ENCODE measurements at regions not wholly inside any gene's neighbourhood (a gene's known extent, or its start where the extent isn't known, plus 50 kb on each side); places are given as distances from the start of the nearest gene placed in this dataset.

DNA sequence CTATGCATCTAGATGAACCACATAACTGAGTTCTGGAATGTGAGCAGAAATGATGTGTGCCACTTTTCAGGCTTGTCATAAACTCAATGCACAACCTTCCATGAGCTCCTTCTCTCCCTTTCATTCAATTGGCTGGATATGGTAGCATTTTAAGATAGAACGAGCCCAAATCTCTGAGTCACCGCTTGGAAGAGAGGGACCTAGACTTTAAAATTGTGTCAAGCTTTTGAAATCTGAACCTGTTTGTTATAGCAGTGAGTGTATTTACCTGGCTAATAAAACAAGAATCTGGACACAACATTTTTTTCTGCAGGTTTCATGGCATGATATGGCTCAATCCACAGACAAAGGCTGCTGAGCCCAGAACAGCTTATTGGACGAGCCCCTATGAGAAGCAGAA, 297.8 kb upstream of the SPRED2 start:
- H3K9ac ChIP-seq (ENCODE audit: insufficient read depth, low read depth, low read length): no peak overlapping the region
- no TSS peak for BruUV-seq (replicated peaks)
- DNase-seq (ENCODE audit: low spot score): no peak
- TF ChIP-seq ZNF234 (CRISPR knock-in tag; conservative IDR thresholded peaks at IDR 0.05): no peak
- TF ChIP-seq ZNF839 (CRISPR knock-in tag; IDR thresholded peaks at IDR 0.05; ENCODE audit: borderline replicate concordance): no peak
- TF ChIP-seq TRIM24 (CRISPR knock-in tag; IDR thresholded peaks at IDR 0.05): no peak
- TF ChIP-seq, protein P1, sequence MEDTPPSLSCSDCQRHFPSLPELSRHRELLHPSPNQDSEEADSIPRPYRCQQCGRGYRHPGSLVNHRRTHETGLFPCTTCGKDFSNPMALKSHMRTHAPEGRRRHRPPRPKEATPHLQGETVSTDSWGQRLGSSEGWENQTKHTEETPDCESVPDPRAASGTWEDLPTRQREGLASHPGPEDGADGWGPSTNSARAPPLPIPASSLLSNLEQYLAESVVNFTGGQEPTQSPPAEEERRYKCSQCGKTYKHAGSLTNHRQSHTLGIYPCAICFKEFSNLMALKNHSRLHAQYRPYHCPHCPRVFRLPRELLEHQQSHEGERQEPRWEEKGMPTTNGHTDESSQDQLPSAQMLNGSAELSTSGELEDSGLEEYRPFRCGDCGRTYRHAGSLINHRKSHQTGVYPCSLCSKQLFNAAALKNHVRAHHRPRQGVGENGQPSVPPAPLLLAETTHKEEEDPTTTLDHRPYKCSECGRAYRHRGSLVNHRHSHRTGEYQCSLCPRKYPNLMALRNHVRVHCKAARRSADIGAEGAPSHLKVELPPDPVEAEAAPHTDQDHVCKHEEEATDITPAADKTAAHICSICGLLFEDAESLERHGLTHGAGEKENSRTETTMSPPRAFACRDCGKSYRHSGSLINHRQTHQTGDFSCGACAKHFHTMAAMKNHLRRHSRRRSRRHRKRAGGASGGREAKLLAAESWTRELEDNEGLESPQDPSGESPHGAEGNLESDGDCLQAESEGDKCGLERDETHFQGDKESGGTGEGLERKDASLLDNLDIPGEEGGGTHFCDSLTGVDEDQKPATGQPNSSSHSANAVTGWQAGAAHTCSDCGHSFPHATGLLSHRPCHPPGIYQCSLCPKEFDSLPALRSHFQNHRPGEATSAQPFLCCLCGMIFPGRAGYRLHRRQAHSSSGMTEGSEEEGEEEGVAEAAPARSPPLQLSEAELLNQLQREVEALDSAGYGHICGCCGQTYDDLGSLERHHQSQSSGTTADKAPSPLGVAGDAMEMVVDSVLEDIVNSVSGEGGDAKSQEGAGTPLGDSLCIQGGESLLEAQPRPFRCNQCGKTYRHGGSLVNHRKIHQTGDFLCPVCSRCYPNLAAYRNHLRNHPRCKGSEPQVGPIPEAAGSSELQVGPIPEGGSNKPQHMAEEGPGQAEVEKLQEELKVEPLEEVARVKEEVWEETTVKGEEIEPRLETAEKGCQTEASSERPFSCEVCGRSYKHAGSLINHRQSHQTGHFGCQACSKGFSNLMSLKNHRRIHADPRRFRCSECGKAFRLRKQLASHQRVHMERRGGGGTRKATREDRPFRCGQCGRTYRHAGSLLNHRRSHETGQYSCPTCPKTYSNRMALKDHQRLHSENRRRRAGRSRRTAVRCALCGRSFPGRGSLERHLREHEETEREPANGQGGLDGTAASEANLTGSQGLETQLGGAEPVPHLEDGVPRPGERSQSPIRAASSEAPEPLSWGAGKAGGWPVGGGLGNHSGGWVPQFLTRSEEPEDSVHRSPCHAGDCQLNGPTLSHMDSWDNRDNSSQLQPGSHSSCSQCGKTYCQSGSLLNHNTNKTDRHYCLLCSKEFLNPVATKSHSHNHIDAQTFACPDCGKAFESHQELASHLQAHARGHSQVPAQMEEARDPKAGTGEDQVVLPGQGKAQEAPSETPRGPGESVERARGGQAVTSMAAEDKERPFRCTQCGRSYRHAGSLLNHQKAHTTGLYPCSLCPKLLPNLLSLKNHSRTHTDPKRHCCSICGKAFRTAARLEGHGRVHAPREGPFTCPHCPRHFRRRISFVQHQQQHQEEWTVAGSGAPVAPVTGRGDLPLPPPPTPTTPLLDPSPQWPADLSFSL (CRISPR knock-in tag; IDR thresholded peaks at IDR 0.05): no peak
- TF ChIP-seq, protein P2, sequence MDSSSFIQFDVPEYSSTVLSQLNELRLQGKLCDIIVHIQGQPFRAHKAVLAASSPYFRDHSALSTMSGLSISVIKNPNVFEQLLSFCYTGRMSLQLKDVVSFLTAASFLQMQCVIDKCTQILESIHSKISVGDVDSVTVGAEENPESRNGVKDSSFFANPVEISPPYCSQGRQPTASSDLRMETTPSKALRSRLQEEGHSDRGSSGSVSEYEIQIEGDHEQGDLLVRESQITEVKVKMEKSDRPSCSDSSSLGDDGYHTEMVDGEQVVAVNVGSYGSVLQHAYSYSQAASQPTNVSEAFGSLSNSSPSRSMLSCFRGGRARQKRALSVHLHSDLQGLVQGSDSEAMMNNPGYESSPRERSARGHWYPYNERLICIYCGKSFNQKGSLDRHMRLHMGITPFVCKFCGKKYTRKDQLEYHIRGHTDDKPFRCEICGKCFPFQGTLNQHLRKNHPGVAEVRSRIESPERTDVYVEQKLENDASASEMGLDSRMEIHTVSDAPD (CRISPR knock-in tag; IDR thresholded peaks at IDR 0.05): no peak
- no peak for TF ChIP-seq MED13 (CRISPR knock-in tag; IDR thresholded peaks at IDR 0.05)
- no peak for TF ChIP-seq STAG1 (CRISPR knock-in tag; IDR thresholded peaks at IDR 0.05)
- no peak for ATAC-seq
- no peak overlapping the region for H3K4me3 ChIP-seq (replicated peaks in 1 of 3; ENCODE audit: insufficient read depth in 1 of 3, low read depth in 2 of 3, low read length in 3 of 3)
- H3K79me2 ChIP-seq (ENCODE audit: insufficient read depth, low read length): no peaks in the 10 kb centered on the region
- no peak overlapping the region for H2AFZ ChIP-seq (ENCODE audit: low read length)
- H4K20me1 ChIP-seq (ENCODE audit: insufficient read depth, low read length): no peaks in the 10 kb centered on the region
- H3K4me1 ChIP-seq (ENCODE audit: insufficient read depth, low read length): no peaks in the 10 kb centered on the region
- CTCF ChIA-PET (ENCODE audit: low intra/inter-chr PET ratio, low total read pairs): no interaction called here
- no peak overlapping the region for H3K27ac ChIP-seq (ENCODE audit: extremely low read length, insufficient read depth, low read length)
- intact Hi-C loops (cut with micrococcal nuclease; ENCODE audit: unreplicated experiment) (no loop called here), in situ Hi-C loops (cut with HindIII; ENCODE audit: extremely low pct_ligation_motif_present, low pct_unique_long_range_greater_than_20kb) (no loop called here)
- H3K9me3 ChIP-seq (ENCODE audit: low read length): no peaks in the 10 kb centered on the region
- no peak overlapping the region for H3K4me2 ChIP-seq (ENCODE audit: low read depth, low read length)
- no peaks in the 10 kb centered on the region for H3K36me3 ChIP-seq (replicated peaks in 1 of 2; ENCODE audit: control insufficient read depth in 1 of 2, insufficient read depth in 2 of 2, low read length in 2 of 2)
- H3K27me3 ChIP-seq (ENCODE audit: control insufficient read depth in 1 of 2, insufficient read depth in 2 of 2, low read length in 2 of 2): peaks cover 0 to 2% of the 10 kb centered on the region in 2 experiments; a peak in 1 of 5 replicates
- WGBS (ENCODE audit: low lambda C conversion rate): 2% methylated on average over 3 of the region's 3 CpGs
- POLR2A ChIA-PET: no interaction called here
- no peak for FAIRE-seq
